Gastroesophageal sphincter (tissue), 4 donors: ENCODE measurements at regions not wholly inside any gene's neighbourhood (a gene's known extent, or its start where the extent isn't known, plus 50 kb on each side); places are given as distances from the start of the nearest gene placed in this dataset.

Source experiments
- ATAC-seq: fragments of 150-250 bp; one replicate; pipeline ENCODE4 v1.9.1; 2016; ENCODE audit warnings: mild to moderate bottlenecking, moderate library complexity
- H3K27ac ChIP-seq, 4 donors: fragments of 200-600 bp; sonication (generic) in 3 of 4; 1 replicate in 3 of 4; 2 replicates in 1 of 4; pipeline ENCODE4 v1.5.1; 2016 to 2019
- H3K27me3 ChIP-seq: fragments of 200-600 bp; sonication (generic); one replicate; pipeline ENCODE4 v1.5.1; 2019
- H3K36me3 ChIP-seq, 2 donors: fragments of 200-600 bp; sonication (generic); one replicate each; pipeline ENCODE4 v1.5.1; 2019; ENCODE audit warnings: control low read depth in 1 of 2
- H3K4me1 ChIP-seq, 3 donors: fragments of 200-600 bp; sonication (generic); 1 replicate in 2 of 3; 2 replicates in 1 of 3; pipeline ENCODE4 v1.5.1; 2016 to 2019; ENCODE audit warnings: control low read depth in 2 of 3
- H3K4me3 ChIP-seq, 2 donors: fragments of 200-600 bp; sonication (generic); one replicate each; pipeline ENCODE4 v1.5.1; 2019; ENCODE audit warnings: mild to moderate bottlenecking in 1 of 2, moderate library complexity in 1 of 2
- H3K9me3 ChIP-seq, 3 donors: fragments of 200-600 bp; sonication (generic); one replicate each; pipeline ENCODE4 v1.5.1; 2017 to 2019; ENCODE audit warnings: control low read depth in 2 of 3
- EP300 ChIP-seq: sonication (generic); formaldehyde crosslinking; IDR thresholded peaks from one replicate; pipeline ENCODE4 v1.6.1; 2017; ENCODE audit warnings: antibody characterized with exemption, mild to moderate bottlenecking
- POLR2A ChIP-seq, 2 donors: fragments of 450-650 bp; IDR thresholded peaks; one replicate each; pipeline ENCODE4 v1.6.1; 2017; ENCODE audit warnings: antibody characterized with exemption in 2 of 2, mild to moderate bottlenecking in 2 of 2, moderate library complexity in 1 of 2
- POLR2AphosphoS5 ChIP-seq: sonication (generic); formaldehyde crosslinking; IDR thresholded peaks from one replicate; pipeline ENCODE4 v1.6.1; 2017; ENCODE audit warnings: antibody characterized with exemption
- WGBS, 2 donors: methylation state at CpG; one replicate each; pipeline ENCODE4 v1.1.5; 2018; ENCODE audit warnings: low coverage in 1 of 2; 5-methylcytosine and 5-hydroxymethylcytosine counted together
- TF ChIP-seq, protein P1 (sequence below), 4 experiments: fragments of 200-600 bp in 2 of 4; fragments of 450-650 bp in 2 of 4; sonication (generic) in 1 of 4; IDR thresholded peaks; one replicate each; pipeline ENCODE4 v1.5.1; 2017 to 2019; ENCODE audit warnings: antibody characterized with exemption in 4 of 4, mild to moderate bottlenecking in 2 of 4, moderate library complexity in 2 of 4

DNA sequence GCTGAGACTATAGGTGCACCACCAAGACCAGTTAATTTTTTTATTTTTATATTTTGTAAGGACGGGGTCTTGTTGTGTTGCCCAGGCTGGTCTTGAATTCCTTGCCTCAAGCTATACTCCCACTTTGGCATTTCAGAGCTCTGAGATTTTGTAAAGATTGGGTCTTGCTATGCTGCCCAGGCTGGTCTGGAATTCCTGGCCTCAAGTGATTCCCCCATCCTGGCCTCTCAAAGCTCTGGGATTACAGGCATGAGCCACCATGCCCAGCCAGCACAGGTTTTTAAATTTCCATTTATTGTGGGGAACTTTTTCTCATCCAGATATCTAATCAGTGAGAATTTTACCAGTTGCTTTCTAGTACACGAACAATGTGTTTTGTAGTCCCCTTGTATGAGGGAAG, 156.1 kb upstream of the VLDLR start:
- Histone ChIP-seq H3K27ac (no peak overlapping the region), H3K4me1 (peaks cover 0 to 10% (median 0%) of the 10 kb centered on the region in 3 donors), H3K9me3 (no peaks in the 10 kb centered on the region), H3K36me3 (no peaks in the 10 kb centered on the region), H3K4me3 (no peak overlapping the region), H3K27me3 (no peaks in the 10 kb centered on the region)
- WGBS, 2 donors, result 94 to 100% methylated on average over 2 of the region's 2 CpGs
- no peak for ATAC-seq
- no peak for TF ChIP-seq POLR2A (IDR thresholded peaks at IDR 0.05)
- TF ChIP-seq, protein P1, sequence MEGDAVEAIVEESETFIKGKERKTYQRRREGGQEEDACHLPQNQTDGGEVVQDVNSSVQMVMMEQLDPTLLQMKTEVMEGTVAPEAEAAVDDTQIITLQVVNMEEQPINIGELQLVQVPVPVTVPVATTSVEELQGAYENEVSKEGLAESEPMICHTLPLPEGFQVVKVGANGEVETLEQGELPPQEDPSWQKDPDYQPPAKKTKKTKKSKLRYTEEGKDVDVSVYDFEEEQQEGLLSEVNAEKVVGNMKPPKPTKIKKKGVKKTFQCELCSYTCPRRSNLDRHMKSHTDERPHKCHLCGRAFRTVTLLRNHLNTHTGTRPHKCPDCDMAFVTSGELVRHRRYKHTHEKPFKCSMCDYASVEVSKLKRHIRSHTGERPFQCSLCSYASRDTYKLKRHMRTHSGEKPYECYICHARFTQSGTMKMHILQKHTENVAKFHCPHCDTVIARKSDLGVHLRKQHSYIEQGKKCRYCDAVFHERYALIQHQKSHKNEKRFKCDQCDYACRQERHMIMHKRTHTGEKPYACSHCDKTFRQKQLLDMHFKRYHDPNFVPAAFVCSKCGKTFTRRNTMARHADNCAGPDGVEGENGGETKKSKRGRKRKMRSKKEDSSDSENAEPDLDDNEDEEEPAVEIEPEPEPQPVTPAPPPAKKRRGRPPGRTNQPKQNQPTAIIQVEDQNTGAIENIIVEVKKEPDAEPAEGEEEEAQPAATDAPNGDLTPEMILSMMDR (IDR thresholded peaks at IDR 0.05), result no peak
- TF ChIP-seq EP300, result no peak
- TF ChIP-seq POLR2AphosphoS5, result no peak

DNA sequence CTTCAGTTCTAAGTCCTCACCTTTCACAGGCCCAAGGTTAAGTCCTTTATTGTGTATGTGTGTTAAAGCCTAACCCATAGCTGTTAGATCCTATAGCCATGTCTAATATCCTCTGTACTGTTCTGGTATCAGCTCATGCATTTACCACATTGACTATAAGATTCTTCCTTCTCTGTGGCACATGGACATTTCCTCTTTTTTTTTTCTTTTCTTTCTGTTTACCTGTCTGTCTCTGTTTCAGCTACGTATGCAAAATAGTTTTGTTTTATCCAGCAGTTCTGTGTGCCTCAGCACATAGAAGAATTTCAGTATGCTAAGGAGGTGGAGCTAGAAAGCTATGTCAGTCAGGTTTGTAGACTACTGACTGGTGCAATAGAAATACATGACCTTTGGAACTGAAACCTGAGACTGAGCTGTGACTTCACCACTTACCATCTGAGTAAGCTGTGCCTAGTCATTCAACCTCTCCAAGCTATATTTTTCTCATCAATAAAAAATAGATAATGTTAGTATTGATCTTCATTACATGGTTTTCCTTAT, 155.6 kb upstream of the VLDLR start:
- Histone ChIP-seq H3K4me3 (no peak overlapping the region), H3K4me1 (peaks cover 0 to 10% (median 0%) of the 10 kb centered on the region in 3 donors), H3K27ac (no peak overlapping the region), H3K27me3 (no peaks in the 10 kb centered on the region), H3K9me3 (no peaks in the 10 kb centered on the region), H3K36me3 (no peaks in the 10 kb centered on the region)
- no peak for ATAC-seq
- 100% methylated on average over 1 of the region's 1 CpG; no CpG with 5 or more reads in 1 of the 2 donors for WGBS, 2 donors
- TF ChIP-seq POLR2A (IDR thresholded peaks at IDR 0.05) (no peak), POLR2AphosphoS5 (no peak), EP300 (no peak)
- TF ChIP-seq, protein P1 (IDR thresholded peaks at IDR 0.05), result no peak

DNA sequence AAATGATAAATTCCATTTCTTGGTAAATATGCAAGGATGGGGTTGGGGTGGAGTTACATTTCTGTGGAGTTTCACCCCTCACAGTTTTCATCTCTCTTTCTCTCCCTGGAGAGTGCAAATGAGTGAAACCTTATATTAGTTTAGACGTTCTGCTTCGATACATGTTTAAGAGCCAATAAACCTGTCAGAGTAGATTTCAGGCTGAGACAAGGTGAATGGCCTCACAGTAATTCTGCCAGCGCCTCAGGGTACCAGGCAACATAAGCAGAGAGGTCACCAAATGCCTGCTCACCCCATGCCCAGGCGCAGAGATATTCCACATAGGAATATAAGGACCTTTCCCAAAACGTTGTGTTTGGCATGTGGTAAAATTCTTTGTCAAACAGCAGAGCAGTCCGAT, 154.9 kb upstream of the VLDLR start:
- no peak for ATAC-seq
- no peaks in the 10 kb centered on the region for H3K36me3 ChIP-seq
- H3K27me3 ChIP-seq, result no peaks in the 10 kb centered on the region
- TF ChIP-seq POLR2A (IDR thresholded peaks at IDR 0.05) (no peak), EP300 (no peak), POLR2AphosphoS5 (no peak)
- TF ChIP-seq, protein P1 (IDR thresholded peaks at IDR 0.05), result no peak
- H3K9me3 ChIP-seq, result no peaks in the 10 kb centered on the region
- no peak overlapping the region for H3K4me3 ChIP-seq
- no peak overlapping the region for H3K27ac ChIP-seq
- 75 to 80% methylated on average over 5 to 6 of the region's 6 CpGs for WGBS, 2 donors
- H3K4me1 ChIP-seq, result peaks cover 0 to 10% (median 0%) of the 10 kb centered on the region in 3 donors

DNA sequence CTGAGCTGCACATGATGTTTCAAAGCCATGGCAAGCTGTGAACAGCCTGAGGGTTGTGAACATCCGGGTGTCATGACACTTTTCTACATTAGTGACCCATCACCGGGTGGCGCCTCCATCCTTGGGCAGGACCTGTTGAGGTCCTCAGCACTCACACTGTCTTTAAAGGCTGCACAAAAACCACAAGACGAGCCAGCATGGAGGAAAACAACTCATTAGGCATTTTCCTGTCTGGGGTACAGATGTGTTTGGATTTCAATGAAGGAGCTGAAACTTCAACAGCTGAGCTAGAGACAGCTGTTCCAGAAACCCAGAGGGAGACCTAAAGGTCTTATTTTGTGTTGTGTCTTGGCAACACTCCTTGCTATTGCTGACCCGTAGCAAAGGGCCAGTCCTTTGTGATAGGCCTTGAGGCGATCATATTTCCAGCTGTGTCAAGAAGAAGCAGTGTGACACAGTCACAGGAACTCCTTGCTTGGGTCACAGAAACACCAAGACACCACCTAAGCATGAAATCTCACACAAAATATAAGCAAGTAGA, 151.8 kb upstream of the VLDLR start:
- ATAC-seq, result no peak

More for the DNA sequence above, 151.8 kb upstream of the VLDLR start:
- H3K36me3 ChIP-seq, result no peaks in the 10 kb centered on the region
- no peaks in the 10 kb centered on the region for H3K27me3 ChIP-seq
- TF ChIP-seq, protein P1 (IDR thresholded peaks at IDR 0.05), result peak in 1 of 4 experiments; percentile 16
- TF ChIP-seq POLR2AphosphoS5 (peak; percentile 29), POLR2A (IDR thresholded peaks at IDR 0.05) (no peak), EP300 (no peak)
- peak overlapping the region in 1 of 4 donors; percentile 7 for H3K27ac ChIP-seq
- H3K4me3 ChIP-seq, result no peak overlapping the region
- no peaks in the 10 kb centered on the region for H3K9me3 ChIP-seq
- WGBS, 2 donors, result 8 to 61% methylated on average over 2 to 4 of the region's 6 CpGs
- peaks cover 0 to 10% (median 0%) of the 10 kb centered on the region in 3 donors for H3K4me1 ChIP-seq
